Esophagus (tissue), 2 donors: ENCODE measurements at regions not wholly inside any gene's neighbourhood (a gene's known extent, or its start where the extent isn't known, plus 50 kb on each side); places are given as distances from the start of the nearest gene placed in this dataset.

ENCODE experiments used
- H3K27ac ChIP-seq, 2 donors: one replicate each; pipeline ENCODE4 v1.5.1; 2013; ENCODE audit warnings: low read depth in 2 of 2, mild to moderate bottlenecking in 2 of 2, inconsistent platforms in 1 of 2, low read length in 1 of 2, moderate library complexity in 1 of 2
- H3K27me3 ChIP-seq, 2 donors: one replicate each; pipeline ENCODE4 v1.6.1; 2013; ENCODE audit warnings: low read length in 2 of 2, control low read depth in 1 of 2, mild to moderate bottlenecking in 1 of 2; ENCODE audit not compliant: insufficient read depth in 2 of 2, control insufficient read depth in 1 of 2
- H3K36me3 ChIP-seq, 2 donors: one replicate each; pipeline ENCODE4 v1.6.1; 2013; ENCODE audit warnings: low read length in 1 of 2; ENCODE audit not compliant: control insufficient read depth in 2 of 2, insufficient read depth in 2 of 2
- H3K4me1 ChIP-seq, 2 donors: one replicate each; pipeline ENCODE4 v1.6.1; 2013; ENCODE audit warnings: low read length in 1 of 2; ENCODE audit not compliant: control insufficient read depth in 2 of 2, insufficient read depth in 2 of 2
- H3K4me3 ChIP-seq, 2 donors: one replicate each; pipeline ENCODE4 v1.5.1; 2013; ENCODE audit warnings: low read length in 2 of 2, mild to moderate bottlenecking in 2 of 2, low read depth in 1 of 2, moderate library complexity in 1 of 2
- H3K9me3 ChIP-seq, 2 donors: one replicate each; pipeline ENCODE4 v1.6.1; 2013; ENCODE audit warnings: mild to moderate bottlenecking in 2 of 2, low read depth in 1 of 2, low read length in 1 of 2, moderate library complexity in 1 of 2; ENCODE audit not compliant: control insufficient read depth in 2 of 2, insufficient read depth in 1 of 2
- WGBS, 2 donors: extraction: QIAGEN DNeasy Blood & Tissue Kit; methylation state at CpG; one replicate each; pipeline ENCODE4 v1.1.7; 2013; 5-methylcytosine and 5-hydroxymethylcytosine counted together
- donor health status: healthy with polysubstance abuse.
- donor health status: Bipolar disorder and iron deficiency.

DNA sequence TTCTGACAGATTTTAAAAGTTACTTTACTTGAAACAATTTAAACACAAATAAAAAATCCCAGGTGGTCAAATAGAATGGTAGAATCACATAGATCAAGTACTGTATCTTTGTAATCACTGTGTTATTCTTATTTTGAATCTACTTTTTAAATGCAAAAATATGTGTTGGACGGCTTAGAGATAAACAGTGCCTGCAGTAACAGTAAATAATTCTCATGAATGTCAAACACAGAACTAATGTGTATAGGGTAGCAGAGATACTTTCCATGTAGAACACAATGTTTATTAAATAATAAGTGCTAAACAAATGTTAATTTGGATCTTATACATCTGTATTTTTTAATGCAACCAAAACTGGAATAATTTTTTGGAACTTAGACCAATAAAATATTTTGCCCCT, 1199.4 kb downstream of the SORCS1 start:
- Histone ChIP-seq H3K27me3 (no peaks in the 10 kb centered on the region), H3K27ac (no peak overlapping the region), H3K4me3 (no peak overlapping the region), H3K4me1 (no peaks in the 10 kb centered on the region), H3K36me3 (no peaks in the 10 kb centered on the region), H3K9me3 (no peaks in the 10 kb centered on the region)
- 75 to 78% methylated on average over 1 of the region's 1 CpG for WGBS, 2 donors

DNA sequence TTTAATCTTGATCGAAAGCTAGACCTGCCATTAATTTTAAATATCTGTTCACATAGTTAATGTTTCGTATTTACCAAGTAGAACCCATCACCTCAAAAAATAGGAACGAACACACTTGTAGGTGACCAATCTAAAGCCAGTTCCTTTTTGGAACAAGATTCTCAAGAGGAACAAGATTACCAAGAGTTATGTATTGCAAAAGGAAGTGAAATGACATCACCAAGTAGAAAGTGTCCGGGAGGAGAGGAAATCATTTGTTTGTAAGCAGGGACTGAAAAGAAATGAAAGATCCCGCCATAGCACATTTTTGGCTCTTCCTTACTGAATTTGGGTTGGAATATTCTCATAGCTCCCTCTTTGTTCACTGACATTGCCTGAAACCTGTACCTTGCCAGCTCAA, 1200.5 kb downstream of the SORCS1 start:
- 61 to 62% methylated on average over 5 of the region's 5 CpGs for WGBS, 2 donors
- no peaks in the 10 kb centered on the region for H3K27me3 ChIP-seq
- no peak overlapping the region for H3K27ac ChIP-seq
- no peaks in the 10 kb centered on the region for H3K36me3 ChIP-seq
- H3K9me3 ChIP-seq = no peaks in the 10 kb centered on the region
- H3K4me1 ChIP-seq = no peaks in the 10 kb centered on the region
- no peak overlapping the region for H3K4me3 ChIP-seq

DNA sequence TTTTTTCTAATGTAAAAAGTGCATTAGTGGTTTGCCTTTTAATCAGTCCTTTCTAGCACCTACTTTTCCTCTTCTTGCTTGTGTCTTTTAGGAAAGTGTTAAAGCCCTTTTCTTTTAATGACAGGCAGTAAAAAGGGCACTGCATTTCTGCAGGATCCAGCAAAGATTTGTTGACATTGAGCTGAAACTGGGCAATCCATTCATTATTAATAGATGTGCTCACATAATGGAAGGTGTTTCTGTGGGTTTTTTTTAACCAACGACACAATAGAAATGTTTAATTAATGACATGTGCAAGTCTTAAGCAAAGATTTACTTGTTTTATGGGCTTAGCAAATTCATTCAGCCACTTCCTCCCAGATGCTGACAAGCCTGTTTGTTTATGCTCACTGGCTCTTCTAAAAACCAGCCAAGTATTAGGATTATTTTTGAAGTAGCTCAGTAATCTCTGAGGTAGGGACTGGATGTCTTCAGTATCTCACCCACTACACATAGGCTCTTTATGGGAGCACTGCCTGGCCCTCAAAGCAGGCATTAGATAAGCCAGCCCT, 1201.1 kb downstream of the SORCS1 start:
- H3K4me1 ChIP-seq = no peaks in the 10 kb centered on the region
- 4% methylated on average over 1 of the region's 1 CpG for WGBS, 2 donors
- no peak overlapping the region for H3K27ac ChIP-seq
- H3K9me3 ChIP-seq = no peaks in the 10 kb centered on the region
- H3K27me3 ChIP-seq = no peaks in the 10 kb centered on the region
- no peak overlapping the region for H3K4me3 ChIP-seq
- no peaks in the 10 kb centered on the region for H3K36me3 ChIP-seq

DNA sequence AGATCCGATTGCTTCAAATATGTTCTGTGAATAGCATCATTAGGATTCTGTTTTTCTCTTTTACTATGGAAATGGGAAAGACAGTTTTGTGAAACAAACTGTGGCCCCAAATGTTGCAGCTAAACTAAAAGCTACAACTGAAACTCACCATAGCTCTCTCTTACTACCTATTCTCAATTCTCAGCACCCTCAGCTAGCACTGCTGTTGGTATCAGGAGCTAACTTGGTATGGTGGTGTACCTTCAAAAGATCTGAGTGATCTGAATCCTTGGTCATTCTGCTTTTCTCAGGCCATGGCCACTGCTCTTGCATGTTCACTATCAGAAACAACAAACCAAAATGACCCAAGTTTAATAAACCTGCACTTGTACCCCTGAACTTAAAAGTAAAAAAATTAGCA, 1208.0 kb downstream of the SORCS1 start:
- Histone ChIP-seq H3K9me3 (no peaks in the 10 kb centered on the region), H3K27ac (no peak overlapping the region), H3K4me1 (no peaks in the 10 kb centered on the region), H3K27me3 (no peaks in the 10 kb centered on the region), H3K4me3 (no peak overlapping the region), H3K36me3 (no peaks in the 10 kb centered on the region)
- 85 to 93% methylated on average over 1 of the region's 1 CpG for WGBS, 2 donors

DNA sequence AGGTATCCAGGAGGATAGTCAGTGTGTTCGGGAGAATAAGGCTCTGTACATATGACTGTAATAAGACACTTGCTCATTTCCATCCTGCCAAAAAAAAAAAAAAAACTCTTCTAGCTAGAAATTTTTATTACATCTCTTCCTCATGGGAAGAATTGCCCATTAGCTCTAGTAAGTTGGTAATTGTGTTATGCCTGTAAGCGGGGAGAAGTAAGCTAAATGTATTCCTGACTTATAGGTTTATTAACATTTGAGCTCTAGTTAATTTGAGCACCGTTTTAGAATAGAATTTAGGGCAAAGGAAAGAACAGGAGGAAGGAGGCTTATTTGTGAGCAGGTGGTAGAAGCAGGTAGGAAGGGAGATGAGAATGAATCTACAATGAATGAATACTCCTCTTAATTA, 1210.6 kb downstream of the SORCS1 start:
- Histone ChIP-seq H3K27ac (no peak overlapping the region), H3K4me3 (no peak overlapping the region), H3K4me1 (no peaks in the 10 kb centered on the region), H3K9me3 (no peaks in the 10 kb centered on the region), H3K27me3 (no peaks in the 10 kb centered on the region), H3K36me3 (no peaks in the 10 kb centered on the region)
- WGBS, 2 donors = 86 to 87% methylated on average over 3 of the region's 3 CpGs

DNA sequence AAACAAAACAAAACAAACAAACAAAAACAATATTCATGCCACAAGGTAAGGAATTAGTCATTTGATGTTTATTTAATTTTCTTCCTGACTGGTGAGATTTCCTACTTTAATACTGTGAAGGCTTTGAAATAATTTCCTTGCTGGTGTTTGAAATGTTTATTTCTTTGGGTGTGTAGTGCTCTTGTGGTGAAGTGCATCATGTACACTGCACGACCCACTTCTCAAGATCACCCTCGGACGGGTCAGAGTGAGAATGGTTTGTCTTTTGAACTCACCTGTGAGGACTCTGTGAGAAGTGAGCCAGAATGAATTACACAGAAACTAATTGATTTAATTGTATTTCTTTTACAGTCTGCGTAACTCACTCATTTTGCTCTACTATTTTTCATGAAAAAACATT, 1211.5 kb downstream of the SORCS1 start:
- Histone ChIP-seq H3K27me3 (no peaks in the 10 kb centered on the region), H3K4me1 (no peaks in the 10 kb centered on the region), H3K4me3 (no peak overlapping the region), H3K36me3 (no peaks in the 10 kb centered on the region), H3K9me3 (no peaks in the 10 kb centered on the region), H3K27ac (no peak overlapping the region)
- 69 to 73% methylated on average over 4 of the region's 4 CpGs for WGBS, 2 donors

DNA sequence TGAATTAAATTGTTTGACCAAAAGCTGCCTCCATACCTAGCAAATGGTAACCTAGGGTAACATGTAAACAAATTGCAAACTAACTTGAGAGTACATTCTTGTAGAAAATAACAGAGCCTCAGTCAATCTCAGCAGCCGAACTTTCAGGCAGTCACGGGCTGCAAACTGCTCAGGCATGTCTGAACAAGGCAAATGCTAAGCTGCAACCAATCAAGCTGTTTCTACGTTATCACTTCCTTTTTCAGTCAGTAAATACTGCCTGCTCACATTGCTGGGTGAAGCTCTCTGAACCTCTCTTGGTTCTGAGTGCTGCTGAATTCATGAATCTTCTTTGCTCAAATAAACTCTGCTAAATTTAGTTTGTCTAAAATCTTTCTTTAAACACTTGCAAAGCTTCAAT, 1212.4 kb downstream of the SORCS1 start:
- Histone ChIP-seq H3K27me3 (no peaks in the 10 kb centered on the region), H3K9me3 (no peaks in the 10 kb centered on the region), H3K27ac (no peak overlapping the region), H3K4me1 (no peaks in the 10 kb centered on the region), H3K36me3 (no peaks in the 10 kb centered on the region), H3K4me3 (no peak overlapping the region)
- 2% methylated on average over 3 of the region's 3 CpGs for WGBS, 2 donors

DNA sequence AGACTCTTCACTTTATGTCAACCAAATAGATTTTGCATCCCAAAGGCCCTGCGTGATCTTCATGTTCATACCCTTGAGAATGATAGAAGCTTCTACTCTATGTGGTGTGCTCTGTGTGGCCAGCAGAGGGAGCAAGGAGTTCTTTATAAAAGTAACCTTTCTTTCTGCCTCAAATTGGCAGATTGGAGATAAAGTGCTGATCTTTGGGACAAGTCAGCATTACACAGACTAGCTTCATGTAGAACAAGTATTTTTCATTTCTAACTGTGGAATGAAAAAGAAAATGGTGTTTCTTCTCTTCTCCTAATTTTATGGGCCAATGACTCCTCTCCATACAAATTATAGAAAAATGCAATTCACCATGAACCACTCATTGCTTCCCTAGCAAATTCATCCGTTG, 1214.1 kb downstream of the SORCS1 start:
- WGBS, 2 donors = 49 to 56% methylated on average over 2 of the region's 2 CpGs
- H3K4me1 ChIP-seq = no peaks in the 10 kb centered on the region
- H3K4me3 ChIP-seq = no peak overlapping the region
- no peaks in the 10 kb centered on the region for H3K36me3 ChIP-seq
- H3K27ac ChIP-seq = no peak overlapping the region
- H3K9me3 ChIP-seq = no peaks in the 10 kb centered on the region
- H3K27me3 ChIP-seq = no peaks in the 10 kb centered on the region

DNA sequence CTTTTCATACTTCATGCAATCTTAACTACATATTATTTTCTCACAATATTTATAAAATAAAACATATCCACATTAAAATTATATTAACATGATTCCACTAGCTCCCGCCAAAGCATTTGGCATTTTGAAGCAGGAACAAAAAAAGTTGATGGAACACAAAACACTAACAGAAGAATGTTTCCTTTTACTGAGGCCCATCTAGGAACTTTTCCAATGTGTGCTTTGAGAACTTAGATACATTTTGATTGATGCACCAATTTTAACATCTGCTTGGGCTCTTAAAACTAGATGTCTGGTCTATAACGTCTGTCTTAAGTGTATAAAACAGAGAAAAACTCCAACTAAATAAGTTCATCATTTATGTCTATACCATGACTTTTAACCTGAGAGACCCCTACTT, 1214.8 kb downstream of the SORCS1 start:
- no peak overlapping the region for H3K4me3 ChIP-seq
- H3K4me1 ChIP-seq = no peaks in the 10 kb centered on the region
- no peaks in the 10 kb centered on the region for H3K9me3 ChIP-seq
- H3K27me3 ChIP-seq = no peaks in the 10 kb centered on the region
- H3K36me3 ChIP-seq = no peaks in the 10 kb centered on the region
- WGBS, 2 donors = 28 to 46% methylated on average over 2 of the region's 2 CpGs
- H3K27ac ChIP-seq = no peak overlapping the region

DNA sequence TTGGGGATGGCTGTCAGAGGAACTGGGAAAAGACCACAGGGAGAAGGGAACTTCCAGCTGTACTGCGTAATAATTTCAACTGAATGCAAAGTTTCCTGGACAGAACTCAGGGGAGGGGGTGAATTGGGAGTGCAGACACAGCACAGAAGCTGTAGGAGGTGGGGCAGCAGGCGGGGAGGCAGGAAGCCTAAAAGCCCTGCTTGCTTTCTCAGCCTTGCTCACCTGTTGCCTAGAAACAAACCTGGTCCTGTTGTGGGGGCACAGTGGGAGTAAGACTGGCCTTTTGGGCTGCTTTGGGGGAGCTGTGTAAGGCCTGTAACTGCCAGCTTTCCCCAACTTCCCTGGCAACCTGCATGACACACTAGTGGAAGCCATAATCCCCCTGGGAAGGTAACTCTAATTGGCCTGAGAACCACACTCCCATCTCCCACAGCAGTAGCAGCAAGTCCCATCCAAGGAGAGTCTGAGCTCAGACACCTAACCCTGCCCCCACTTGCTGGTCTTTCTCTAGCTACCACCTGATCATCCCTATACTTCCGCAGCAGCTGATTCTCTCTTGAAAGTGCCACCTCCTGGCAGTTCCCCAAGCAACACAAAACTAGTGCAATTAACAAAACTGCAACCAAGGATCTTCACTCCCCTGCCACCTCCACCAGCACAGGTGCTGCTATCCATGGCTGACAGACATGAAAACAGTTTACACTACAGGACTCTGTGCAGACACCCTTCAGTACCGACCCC, 1239.3 kb downstream of the SORCS1 start:
- WGBS, 2 donors = 62 to 63% methylated on average over 4 of the region's 4 CpGs
- no peak overlapping the region for H3K4me3 ChIP-seq
- no peaks in the 10 kb centered on the region for H3K4me1 ChIP-seq

More for the DNA sequence above, 1239.3 kb downstream of the SORCS1 start:
- Histone ChIP-seq H3K27me3 (no peaks in the 10 kb centered on the region), H3K27ac (no peak overlapping the region), H3K9me3 (peaks cover 0 to 4% of the 10 kb centered on the region in 2 donors), H3K36me3 (no peaks in the 10 kb centered on the region)
